Mesenchymal stem cell (in vitro differentiated cells and primary cell): ENCODE measurements at regions not wholly inside any gene's neighbourhood (a gene's known extent, or its start where the extent isn't known, plus 50 kb on each side); places are given as distances from the start of the nearest gene placed in this dataset.

Source experiments
- DNase-seq: peaks from one replicate; pipeline ENCODE4 v3.0.0-alpha.2; 2013
- H2AFZ ChIP-seq: one replicate; pipeline ENCODE4 v1.6.1; 2013; ENCODE audit warnings: low read depth, mild to moderate bottlenecking, control low read depth, inconsistent platforms, low read length, moderate library complexity
- H2AK5ac ChIP-seq: 2 replicates; pipeline ENCODE4 v1.6.1; 2013; ENCODE audit warnings: low read length, moderate library complexity, mild to moderate bottlenecking, inconsistent platforms; ENCODE audit not compliant: severe bottlenecking
- H2BK120ac ChIP-seq: one replicate; pipeline ENCODE4 v1.6.1; 2013; ENCODE audit warnings: low read depth, mild to moderate bottlenecking, inconsistent platforms, low read length, moderate library complexity
- H2BK12ac ChIP-seq, 2 experiments: one replicate each; pipeline ENCODE4 v1.6.1; 2013; ENCODE audit warnings: inconsistent platforms in 2 of 2, low read length in 2 of 2, mild to moderate bottlenecking in 2 of 2, moderate library complexity in 2 of 2, control low read depth in 1 of 2
- H2BK15ac ChIP-seq: one replicate; pipeline ENCODE4 v1.6.1; 2013; ENCODE audit warnings: mild to moderate bottlenecking, low read depth, inconsistent platforms; ENCODE audit not compliant: poor library complexity, severe bottlenecking
- H2BK5ac ChIP-seq: 2 replicates; pipeline ENCODE4 v1.6.1; 2013; ENCODE audit warnings: low read depth, mild to moderate bottlenecking, low read length, control low read depth, inconsistent platforms; ENCODE audit not compliant: poor library complexity, severe bottlenecking
- H3K14ac ChIP-seq, 2 experiments: one replicate each; pipeline ENCODE4 v1.6.1; 2013; ENCODE audit warnings: inconsistent platforms in 2 of 2, low read length in 2 of 2, control low read depth in 1 of 2, mild to moderate bottlenecking in 1 of 2, moderate library complexity in 1 of 2
- H3K18ac ChIP-seq, 2 experiments: one replicate each; pipeline ENCODE4 v1.6.1; 2013; ENCODE audit warnings: inconsistent platforms in 2 of 2, low read length in 2 of 2, control low read depth in 1 of 2, low read depth in 1 of 2, mild to moderate bottlenecking in 1 of 2
- H3K23ac ChIP-seq, 2 experiments: one replicate each; pipeline ENCODE4 v1.6.1; 2013; ENCODE audit warnings: inconsistent platforms in 2 of 2, low read length in 2 of 2, mild to moderate bottlenecking in 2 of 2, moderate library complexity in 2 of 2, control low read depth in 1 of 2
- H3K27ac ChIP-seq: 2 replicates; pipeline ENCODE4 v1.5.1; 2013; ENCODE audit warnings: mild to moderate bottlenecking, moderate library complexity, low read length, control low read depth, inconsistent platforms; ENCODE audit not compliant: poor library complexity, severe bottlenecking
- H3K27me3 ChIP-seq, 2 experiments: 2 replicates each; pipeline versions ENCODE4 v1.6.1 to v1.7.0; 2013; ENCODE audit warnings: low read length in 2 of 2, mild to moderate bottlenecking in 2 of 2, moderate library complexity in 2 of 2, control low read depth in 1 of 2, inconsistent platforms in 1 of 2; ENCODE audit not compliant: control insufficient read depth in 1 of 2, insufficient read depth in 1 of 2
- H3K36me3 ChIP-seq, 2 experiments: 2 replicates each; pipeline versions ENCODE4 v1.6.1 to v1.7.0; 2013; ENCODE audit warnings: low read length in 2 of 2, control low read depth in 1 of 2, inconsistent platforms in 1 of 2, low read depth in 1 of 2, mild to moderate bottlenecking in 1 of 2; ENCODE audit not compliant: insufficient read depth in 2 of 2, control insufficient read depth in 1 of 2
- H3K4ac ChIP-seq, 2 experiments: one replicate each; pipeline ENCODE4 v1.6.1; 2013; ENCODE audit warnings: inconsistent platforms in 2 of 2, low read length in 2 of 2, mild to moderate bottlenecking in 2 of 2, moderate library complexity in 2 of 2, control low read depth in 1 of 2, low read depth in 1 of 2
- H3K4me1 ChIP-seq: 2 replicates; pipeline ENCODE4 v1.6.1; 2013; ENCODE audit warnings: low read depth, low read length, control low read depth; ENCODE audit not compliant: control insufficient read depth, insufficient read depth
- H3K4me2 ChIP-seq: 2 replicates; pipeline ENCODE4 v1.6.1; 2013; ENCODE audit warnings: low read length, mild to moderate bottlenecking, inconsistent platforms; ENCODE audit not compliant: poor library complexity, severe bottlenecking
- H3K4me3 ChIP-seq, 2 experiments: 2 replicates each; pipeline versions ENCODE4 v1.5.1 to v1.7.0; 2013; ENCODE audit warnings: low read length in 2 of 2, mild to moderate bottlenecking in 2 of 2, control low read depth in 1 of 2, low read depth in 1 of 2; ENCODE audit not compliant: insufficient read depth in 1 of 2
- H3K79me1 ChIP-seq: replicated peaks from 2 replicates; pipeline ENCODE4 v1.6.1; 2013; ENCODE audit warnings: mild to moderate bottlenecking, control low read depth, low read length, inconsistent platforms; ENCODE audit not compliant: poor library complexity, severe bottlenecking
- H3K9ac ChIP-seq: 2 replicates; pipeline ENCODE4 v1.7.0; 2013; ENCODE audit warnings: mild to moderate bottlenecking, low read length, moderate library complexity
- H3K9me3 ChIP-seq: 2 replicates; pipeline ENCODE4 v1.7.0; 2013; ENCODE audit warnings: mild to moderate bottlenecking, low read length; ENCODE audit not compliant: control insufficient read depth
- H4K8ac ChIP-seq: one replicate; pipeline ENCODE4 v1.6.1; 2013; ENCODE audit warnings: inconsistent platforms, mild to moderate bottlenecking, low read length, moderate library complexity
- H4K91ac ChIP-seq: one replicate; pipeline ENCODE4 v1.6.1; 2013; ENCODE audit warnings: mild to moderate bottlenecking, low read length, inconsistent platforms
- WGBS: methylation state at CpG from one replicate; pipeline ENCODE4 v1.1.7; 2013; ENCODE audit warnings: mixed read lengths; 5-methylcytosine and 5-hydroxymethylcytosine counted together

DNA sequence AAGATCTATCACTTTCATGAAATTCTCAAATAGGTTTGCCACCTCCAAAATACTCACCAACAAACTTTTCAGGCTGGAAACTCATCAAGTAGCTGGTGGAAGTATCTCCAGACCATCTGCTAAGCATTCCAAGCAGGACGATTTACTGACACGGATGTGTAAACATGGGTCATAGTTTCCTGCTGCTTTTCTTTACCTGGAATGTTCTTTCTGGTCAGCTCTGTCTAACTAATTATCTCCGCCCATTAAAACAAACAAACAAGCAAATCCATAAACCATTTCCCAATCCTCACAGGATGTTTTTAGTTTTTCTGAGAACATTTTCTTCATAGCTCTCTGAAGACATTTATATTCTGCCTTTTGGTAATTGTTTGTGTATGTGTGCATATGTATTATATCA lies 397.0 kb downstream of the METTL15 start:
- WGBS: 12% methylated on average over 3 of the region's 3 CpGs
- H3K4me3 ChIP-seq: no peak overlapping the region

DNA sequence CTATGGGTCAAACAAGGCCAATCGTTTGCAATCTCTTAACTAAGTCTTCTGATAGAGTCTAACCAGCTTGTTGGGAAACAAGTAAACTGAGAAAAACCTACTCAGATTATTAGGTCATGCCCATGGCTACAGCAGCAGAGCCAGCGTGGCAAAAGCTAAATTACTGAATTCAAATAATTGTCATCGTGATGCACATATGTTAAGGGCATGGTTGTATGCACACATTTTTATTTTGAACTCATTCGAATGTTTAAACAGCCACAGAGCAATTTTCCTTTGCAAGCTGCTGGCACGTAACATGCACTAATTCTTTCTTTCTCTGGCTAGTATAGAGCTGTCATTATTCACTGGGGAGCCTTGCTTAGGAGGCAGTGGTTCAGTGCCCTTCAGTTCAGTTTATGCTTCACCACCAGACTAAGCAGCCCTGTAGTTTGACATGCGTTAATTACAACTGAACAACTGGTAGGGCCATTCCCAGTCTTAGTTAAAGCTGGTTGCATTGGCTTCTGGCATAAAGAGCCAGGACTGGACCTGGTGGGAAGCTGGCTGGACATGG lies 396.4 kb downstream of the METTL15 start:
- H3K27me3 ChIP-seq: no peaks in the 10 kb centered on the region
- no peak overlapping the region for H4K8ac ChIP-seq
- no peak overlapping the region for H3K4ac ChIP-seq
- H4K91ac ChIP-seq: peak overlapping the region; percentile 46
- H3K9me3 ChIP-seq: no peaks in the 10 kb centered on the region
- no peak overlapping the region for H3K4me3 ChIP-seq
- no peak overlapping the region for H2BK15ac ChIP-seq
- H3K4me1 ChIP-seq: no peaks in the 10 kb centered on the region
- peak; percentile 14 for DNase-seq
- H3K18ac ChIP-seq: peak overlapping the region in 1 of 2 experiments; percentile 81
- no peak overlapping the region for H2BK5ac ChIP-seq
- H3K36me3 ChIP-seq: no peaks in the 10 kb centered on the region
- WGBS: 66% methylated on average over 6 of the region's 6 CpGs
- no peak overlapping the region for H3K23ac ChIP-seq
- no peak overlapping the region for H3K4me2 ChIP-seq
- no peak overlapping the region for H2AFZ ChIP-seq
- no peak overlapping the region for H3K27ac ChIP-seq
- H3K9ac ChIP-seq: no peak overlapping the region
- H2AK5ac ChIP-seq: no peak overlapping the region
- H3K79me1 ChIP-seq: no peaks in the 10 kb centered on the region
- no peak overlapping the region for H3K14ac ChIP-seq
- H2BK120ac ChIP-seq: peak overlapping the region; percentile 8
- no peak overlapping the region for H2BK12ac ChIP-seq

More for the DNA sequence above, 397.0 kb downstream of the METTL15 start:
- Histone ChIP-seq H3K9ac (no peak overlapping the region), H2AFZ (no peak overlapping the region), H2BK15ac (no peak overlapping the region), H2AK5ac (no peak overlapping the region), H2BK120ac (no peak overlapping the region), H3K4ac (no peak overlapping the region), H4K91ac (no peak overlapping the region), H3K14ac (no peak overlapping the region), H4K8ac (no peak overlapping the region), H3K27ac (no peak overlapping the region), H3K27me3 (no peaks in the 10 kb centered on the region), H3K23ac (no peak overlapping the region), H2BK5ac (no peak overlapping the region), H3K4me1 (no peaks in the 10 kb centered on the region), H3K18ac (no peak overlapping the region), H3K9me3 (no peaks in the 10 kb centered on the region), H2BK12ac (no peak overlapping the region), H3K79me1 (no peaks in the 10 kb centered on the region), H3K4me2 (no peak overlapping the region), H3K36me3 (no peaks in the 10 kb centered on the region)
- peak; percentile 46 for DNase-seq

DNA sequence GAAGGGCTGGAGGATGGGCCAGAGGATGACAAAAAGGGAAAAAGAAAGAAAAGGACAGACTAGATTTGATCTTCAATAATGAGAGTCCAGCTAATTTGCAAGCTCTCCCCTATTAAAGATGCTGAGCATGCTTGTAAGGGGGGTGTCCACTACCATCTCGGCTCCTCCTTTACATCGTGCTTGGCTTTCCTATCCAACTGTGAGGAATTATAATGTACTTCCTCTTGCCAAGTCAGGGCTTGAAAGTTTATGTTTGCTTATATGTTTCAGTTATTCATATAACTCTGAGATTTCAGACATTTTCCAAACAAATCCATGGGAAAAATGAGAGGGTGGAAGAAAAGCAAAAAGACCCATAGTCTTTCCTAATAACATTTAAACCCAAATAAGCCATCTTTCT lies 387.1 kb downstream of the METTL15 start:
- H3K79me1 ChIP-seq: no peaks in the 10 kb centered on the region
- no CpG with 5 or more reads among the region's 2 CpGs for WGBS
- H3K18ac ChIP-seq: no peak overlapping the region
- H3K9me3 ChIP-seq: no peaks in the 10 kb centered on the region
- H4K91ac ChIP-seq: no peak overlapping the region
- H3K23ac ChIP-seq: no peak overlapping the region
- no peak overlapping the region for H3K9ac ChIP-seq
- H2BK120ac ChIP-seq: no peak overlapping the region
- no peak overlapping the region for H2AFZ ChIP-seq
- no peak overlapping the region for H4K8ac ChIP-seq
- no peak overlapping the region for H2BK5ac ChIP-seq
- H3K4ac ChIP-seq: no peak overlapping the region
- no peak overlapping the region for H3K27ac ChIP-seq
- no peaks in the 10 kb centered on the region for H3K4me1 ChIP-seq
- no peak overlapping the region for H2AK5ac ChIP-seq
- H2BK15ac ChIP-seq: no peak overlapping the region
- no peak overlapping the region for H3K14ac ChIP-seq
- DNase-seq: no peak
- H3K27me3 ChIP-seq: no peaks in the 10 kb centered on the region
- no peaks in the 10 kb centered on the region for H3K36me3 ChIP-seq
- H2BK12ac ChIP-seq: no peak overlapping the region
- H3K4me2 ChIP-seq: no peak overlapping the region
- no peak overlapping the region for H3K4me3 ChIP-seq

DNA sequence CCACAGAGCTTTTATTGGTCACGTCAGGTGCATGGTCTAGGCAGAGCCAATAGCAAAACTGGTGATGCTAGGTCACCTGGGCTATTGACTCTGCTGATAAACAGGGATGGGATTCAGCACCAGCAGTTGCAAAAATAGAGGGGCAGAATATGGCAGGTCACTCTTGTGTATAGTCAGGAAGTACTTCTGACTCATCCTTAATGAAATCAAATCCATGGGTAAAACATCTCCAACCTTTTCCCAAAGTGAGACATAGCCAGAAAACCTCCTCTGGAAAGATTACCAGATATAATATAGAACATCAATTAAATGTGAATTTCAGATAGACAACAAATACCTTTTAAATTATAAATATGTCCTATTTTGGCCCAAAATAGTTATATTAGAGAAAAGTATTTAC lies 383.2 kb downstream of the METTL15 start:
- Histone ChIP-seq H3K4me1 (no peaks in the 10 kb centered on the region), H3K4me3 (no peak overlapping the region), H4K8ac (no peak overlapping the region), H2BK15ac (no peak overlapping the region), H3K4ac (no peak overlapping the region), H3K9me3 (no peaks in the 10 kb centered on the region), H3K18ac (no peak overlapping the region), H2AK5ac (no peak overlapping the region), H3K9ac (no peak overlapping the region), H2BK120ac (no peak overlapping the region), H2BK5ac (no peak overlapping the region), H4K91ac (no peak overlapping the region), H3K14ac (no peak overlapping the region), H2AFZ (no peak overlapping the region), H3K4me2 (no peak overlapping the region), H3K79me1 (no peaks in the 10 kb centered on the region), H3K23ac (no peak overlapping the region), H3K36me3 (no peaks in the 10 kb centered on the region), H3K27me3 (no peaks in the 10 kb centered on the region), H3K27ac (no peak overlapping the region), H2BK12ac (no peak overlapping the region)
- 75% methylated on average over 1 of the region's 1 CpG for WGBS
- no peak for DNase-seq
